ENCODE measurements at regions not wholly inside any gene's neighbourhood (a gene's known extent, or its start where the extent isn't known, plus 50 kb on each side); places are given as distances from the start of the nearest gene placed in this dataset.

GRCh38 chr10:52678611-52679010, 94.0 kb downstream of the MBL2 start:
- H3K4me3 ChIP-seq (ENCODE audit: low read depth, low read length) = no peak overlapping the region
- DNase-seq (ENCODE audit: low read depth) = no peak
- TF ChIP-seq POLR2A (IDR thresholded peaks at IDR 0.05; ENCODE audit: extremely low read depth, insufficient read length) (no peak), CTCF (IDR thresholded peaks at IDR 0.05; ENCODE audit: low read depth, low read length) (no peak), MYC (IDR thresholded peaks at IDR 0.05; ENCODE audit: low read depth, low read length) (no peak), MAX (IDR thresholded peaks at IDR 0.05; ENCODE audit: low read depth, low read length) (no peak)

GRCh38 chr10:52679117-52679516, 93.5 kb downstream of the MBL2 start:
- TF ChIP-seq CTCF (IDR thresholded peaks at IDR 0.05; ENCODE audit: low read depth, low read length) (no peak), POLR2A (IDR thresholded peaks at IDR 0.05; ENCODE audit: extremely low read depth, insufficient read length) (no peak), MAX (IDR thresholded peaks at IDR 0.05; ENCODE audit: low read depth, low read length) (no peak), MYC (IDR thresholded peaks at IDR 0.05; ENCODE audit: low read depth, low read length) (no peak)
- H3K4me3 ChIP-seq (ENCODE audit: low read depth, low read length) = no peak overlapping the region
- no peak for DNase-seq (ENCODE audit: low read depth)

GRCh38 chr10:52682766-52683165, 89.8 kb downstream of the MBL2 start:
- TF ChIP-seq POLR2A (IDR thresholded peaks at IDR 0.05; ENCODE audit: extremely low read depth, insufficient read length) = no peak
- no peak for TF ChIP-seq MYC (IDR thresholded peaks at IDR 0.05; ENCODE audit: low read depth, low read length)
- no peak for TF ChIP-seq MAX (IDR thresholded peaks at IDR 0.05; ENCODE audit: low read depth, low read length)
- no peak for TF ChIP-seq CTCF (IDR thresholded peaks at IDR 0.05; ENCODE audit: low read depth, low read length)
- no peak for DNase-seq (ENCODE audit: low read depth)
- H3K4me3 ChIP-seq (ENCODE audit: low read depth, low read length) = no peak overlapping the region

- no peak for DNase-seq (ENCODE audit: low read depth)
- TF ChIP-seq MAX (IDR thresholded peaks at IDR 0.05; ENCODE audit: low read depth, low read length) = no peak
- TF ChIP-seq POLR2A (IDR thresholded peaks at IDR 0.05; ENCODE audit: extremely low read depth, insufficient read length) = no peak
- TF ChIP-seq MYC (IDR thresholded peaks at IDR 0.05; ENCODE audit: low read depth, low read length) = no peak
- TF ChIP-seq CTCF (IDR thresholded peaks at IDR 0.05; ENCODE audit: low read depth, low read length) = no peak
These were observed 88.8 kb downstream of the MBL2 start for GRCh38 chr10:52683776-52684175.

GRCh38 chr10:52688899-52689298, 83.7 kb downstream of the MBL2 start:
- TF ChIP-seq MAX (IDR thresholded peaks at IDR 0.05; ENCODE audit: low read depth, low read length) (no peak), MYC (IDR thresholded peaks at IDR 0.05; ENCODE audit: low read depth, low read length) (no peak), CTCF (IDR thresholded peaks at IDR 0.05; ENCODE audit: low read depth, low read length) (no peak), POLR2A (IDR thresholded peaks at IDR 0.05; ENCODE audit: extremely low read depth, insufficient read length) (no peak)
- no peak for DNase-seq (ENCODE audit: low read depth)
- no peak overlapping the region for H3K4me3 ChIP-seq (ENCODE audit: low read depth, low read length)

More at GRCh38 chr10:52683776-52684175, 88.8 kb downstream of the MBL2 start:
- no peak overlapping the region for H3K4me3 ChIP-seq (ENCODE audit: low read depth, low read length)

GRCh38 chr10:52696232-52696631, 76.4 kb downstream of the MBL2 start:
- TF ChIP-seq CTCF (IDR thresholded peaks at IDR 0.05; ENCODE audit: low read depth, low read length) (no peak), POLR2A (IDR thresholded peaks at IDR 0.05; ENCODE audit: extremely low read depth, insufficient read length) (no peak), MAX (IDR thresholded peaks at IDR 0.05; ENCODE audit: low read depth, low read length) (no peak), MYC (IDR thresholded peaks at IDR 0.05; ENCODE audit: low read depth, low read length) (no peak)
- DNase-seq (ENCODE audit: low read depth) = no peak
- no peak overlapping the region for H3K4me3 ChIP-seq (ENCODE audit: low read depth, low read length)

Measured in NB4 (cell line).